NT2/D1 (cell line): ENCODE measurements at regions not wholly inside any gene's neighbourhood (a gene's known extent, or its start where the extent isn't known, plus 50 kb on each side); places are given as distances from the start of the nearest gene placed in this dataset.
"Not testable (repeated sequence)": the region's sequence is repeated elsewhere in the genome, so short reads cannot be mapped to it uniquely, and the experiment has no call there.

Source experiments
- YY1 ChIP-seq: IDR thresholded peaks from 2 replicates; pipeline ENCODE4 v1.6.1; 2011; ENCODE audit not compliant: insufficient read length, insufficient read depth
- ZNF274 ChIP-seq: IDR thresholded peaks from 2 replicates; pipeline ENCODE4 v1.6.1; 2011; ENCODE audit warnings: mild to moderate bottlenecking, low read depth, low read length

DNA sequence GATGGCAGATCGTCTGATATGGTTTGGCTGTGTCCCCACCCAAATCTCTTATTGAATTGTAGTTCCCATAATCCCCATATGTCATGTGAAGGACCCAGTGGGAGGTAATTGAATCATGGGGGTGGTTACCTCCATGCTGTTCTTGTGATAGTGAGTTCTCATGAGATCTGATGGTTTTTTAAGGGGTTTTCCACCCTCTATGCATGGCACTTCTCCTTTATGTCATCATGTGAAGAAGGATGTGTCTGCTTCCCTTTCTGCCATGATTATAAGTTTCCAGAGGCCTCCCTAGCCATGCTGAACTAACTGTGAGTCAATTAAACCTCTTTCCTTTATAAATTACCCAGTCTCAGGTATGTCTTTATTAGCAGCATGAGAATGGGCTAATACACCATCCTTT is 235.5 kb downstream of the RPAP3 start:
- TF ChIP-seq ZNF274, YY1: not testable (repeated sequence)
